ENCODE measurements at regions not wholly inside any gene's neighbourhood (a gene's known extent, or its start where the extent isn't known, plus 50 kb on each side); places are given as distances from the start of the nearest gene placed in this dataset.

DNA sequence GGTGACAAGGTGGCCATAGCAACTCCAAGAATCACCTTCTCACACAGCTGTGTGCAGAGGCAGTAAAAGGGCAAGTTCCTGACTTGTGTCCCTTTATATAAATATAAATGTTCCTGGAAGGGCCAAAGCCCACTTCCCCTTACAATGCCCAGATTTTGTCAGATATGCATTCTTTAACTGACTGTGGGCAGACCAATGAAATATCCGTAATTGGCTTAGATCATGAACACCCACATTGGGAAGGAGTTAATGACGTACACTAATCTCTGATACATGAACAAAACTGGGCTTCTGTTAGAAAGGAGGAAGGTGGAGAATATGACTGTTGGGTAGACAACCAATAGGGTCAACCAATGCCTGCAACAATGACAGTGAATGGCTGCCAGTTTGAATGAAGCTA, 397.2 kb upstream of the CLINT1 start:
- TF ChIP-seq, protein P1, sequence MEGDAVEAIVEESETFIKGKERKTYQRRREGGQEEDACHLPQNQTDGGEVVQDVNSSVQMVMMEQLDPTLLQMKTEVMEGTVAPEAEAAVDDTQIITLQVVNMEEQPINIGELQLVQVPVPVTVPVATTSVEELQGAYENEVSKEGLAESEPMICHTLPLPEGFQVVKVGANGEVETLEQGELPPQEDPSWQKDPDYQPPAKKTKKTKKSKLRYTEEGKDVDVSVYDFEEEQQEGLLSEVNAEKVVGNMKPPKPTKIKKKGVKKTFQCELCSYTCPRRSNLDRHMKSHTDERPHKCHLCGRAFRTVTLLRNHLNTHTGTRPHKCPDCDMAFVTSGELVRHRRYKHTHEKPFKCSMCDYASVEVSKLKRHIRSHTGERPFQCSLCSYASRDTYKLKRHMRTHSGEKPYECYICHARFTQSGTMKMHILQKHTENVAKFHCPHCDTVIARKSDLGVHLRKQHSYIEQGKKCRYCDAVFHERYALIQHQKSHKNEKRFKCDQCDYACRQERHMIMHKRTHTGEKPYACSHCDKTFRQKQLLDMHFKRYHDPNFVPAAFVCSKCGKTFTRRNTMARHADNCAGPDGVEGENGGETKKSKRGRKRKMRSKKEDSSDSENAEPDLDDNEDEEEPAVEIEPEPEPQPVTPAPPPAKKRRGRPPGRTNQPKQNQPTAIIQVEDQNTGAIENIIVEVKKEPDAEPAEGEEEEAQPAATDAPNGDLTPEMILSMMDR (IDR thresholded peaks at IDR 0.05): no peak
- TF ChIP-seq POLR2A (IDR thresholded peaks at IDR 0.05) (no peak), POLR2AphosphoS5 (IDR thresholded peaks at IDR 0.05) (no peak), EP300 (IDR thresholded peaks at IDR 0.05) (no peak)
